IPS DF 4.7 (cell line): ENCODE measurements at regions not wholly inside any gene's neighbourhood (a gene's known extent, or its start where the extent isn't known, plus 50 kb on each side); places are given as distances from the start of the nearest gene placed in this dataset.
"Not testable (repeated sequence)": the region's sequence is repeated elsewhere in the genome, so short reads cannot be mapped to it uniquely, and the experiment has no call there.

Experiments used
- DNase-seq: peaks from one replicate; pipeline ENCODE4 v3.0.0-alpha.2; 2013; ENCODE audit warnings: low spot score; ENCODE audit errors: extremely low read depth

DNA sequence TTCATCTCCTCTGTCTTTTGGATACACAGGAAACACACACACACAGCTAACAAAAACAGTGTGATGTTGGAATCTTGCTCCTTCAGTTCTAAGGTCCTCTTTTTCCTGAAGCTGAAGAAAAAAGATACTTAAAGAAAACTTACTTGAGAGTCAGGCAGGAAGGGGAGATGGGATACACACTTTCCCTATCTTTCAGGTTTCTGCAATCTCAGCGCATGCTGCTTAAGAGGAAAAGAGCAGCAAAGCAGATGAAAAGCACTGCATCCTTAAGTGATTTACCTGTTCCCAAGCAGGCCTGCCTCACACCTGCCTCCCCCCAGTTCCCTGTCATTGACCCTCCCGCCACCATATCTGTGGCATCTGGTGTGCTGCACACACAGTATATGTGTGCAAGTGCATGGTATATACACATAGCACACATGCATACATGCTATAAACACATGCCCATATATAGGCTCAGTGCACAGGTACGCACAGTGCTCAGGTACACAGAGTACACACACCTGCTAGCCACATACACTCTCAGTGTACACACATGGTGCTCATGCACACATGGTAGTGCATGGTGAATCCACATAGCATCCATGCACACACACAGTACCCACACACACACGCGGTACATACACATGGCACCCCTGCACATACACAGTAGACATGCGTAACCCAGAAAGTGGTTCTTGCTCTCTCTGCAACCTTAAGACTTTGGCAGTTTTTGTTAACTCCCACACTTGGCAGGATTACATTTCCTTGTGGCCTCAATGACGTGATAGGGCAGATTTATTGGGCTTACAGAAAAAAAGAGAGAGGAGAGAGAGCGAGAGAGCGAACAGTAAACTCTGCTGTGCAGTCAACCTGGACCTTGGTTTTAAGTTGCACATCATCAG is 166.9 kb downstream of the TOMM20 start:
- DNase-seq, result no peak

DNA sequence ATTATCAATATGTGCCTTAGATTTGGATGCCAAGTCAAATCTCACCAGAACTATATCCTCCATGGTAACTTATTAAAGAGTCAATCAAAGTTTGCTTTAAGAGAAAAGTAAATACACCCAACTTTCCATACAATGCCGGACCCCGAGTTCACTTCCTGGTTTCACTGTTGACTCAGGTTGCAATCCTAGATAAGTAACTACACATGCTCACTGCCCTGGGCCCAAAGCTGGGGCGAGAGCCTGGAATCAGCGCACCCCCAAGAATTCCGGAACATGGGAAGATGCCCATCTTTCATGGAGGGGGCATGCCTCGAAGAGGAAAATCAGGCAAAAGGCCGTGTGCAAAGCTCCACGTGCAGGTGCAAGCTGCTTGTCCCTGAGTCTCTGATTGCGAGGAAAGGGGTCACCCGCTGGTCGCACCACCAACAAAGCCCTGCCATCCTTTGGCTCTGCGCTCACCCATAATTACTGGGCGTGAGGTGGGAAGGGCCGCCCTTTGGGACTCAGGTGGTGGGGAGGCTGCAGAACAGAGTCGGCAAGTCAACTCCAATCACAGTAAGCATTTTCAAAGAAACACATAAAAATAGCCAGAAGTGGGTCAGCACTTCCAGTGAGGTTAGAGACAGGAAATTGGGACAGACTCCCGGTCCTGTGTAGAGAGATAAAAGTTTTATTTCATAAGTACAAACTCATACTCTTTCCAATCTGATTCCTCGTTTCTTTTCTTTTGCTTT is 167.7 kb downstream of the TOMM20 start:
- DNase-seq, result no peak

DNA sequence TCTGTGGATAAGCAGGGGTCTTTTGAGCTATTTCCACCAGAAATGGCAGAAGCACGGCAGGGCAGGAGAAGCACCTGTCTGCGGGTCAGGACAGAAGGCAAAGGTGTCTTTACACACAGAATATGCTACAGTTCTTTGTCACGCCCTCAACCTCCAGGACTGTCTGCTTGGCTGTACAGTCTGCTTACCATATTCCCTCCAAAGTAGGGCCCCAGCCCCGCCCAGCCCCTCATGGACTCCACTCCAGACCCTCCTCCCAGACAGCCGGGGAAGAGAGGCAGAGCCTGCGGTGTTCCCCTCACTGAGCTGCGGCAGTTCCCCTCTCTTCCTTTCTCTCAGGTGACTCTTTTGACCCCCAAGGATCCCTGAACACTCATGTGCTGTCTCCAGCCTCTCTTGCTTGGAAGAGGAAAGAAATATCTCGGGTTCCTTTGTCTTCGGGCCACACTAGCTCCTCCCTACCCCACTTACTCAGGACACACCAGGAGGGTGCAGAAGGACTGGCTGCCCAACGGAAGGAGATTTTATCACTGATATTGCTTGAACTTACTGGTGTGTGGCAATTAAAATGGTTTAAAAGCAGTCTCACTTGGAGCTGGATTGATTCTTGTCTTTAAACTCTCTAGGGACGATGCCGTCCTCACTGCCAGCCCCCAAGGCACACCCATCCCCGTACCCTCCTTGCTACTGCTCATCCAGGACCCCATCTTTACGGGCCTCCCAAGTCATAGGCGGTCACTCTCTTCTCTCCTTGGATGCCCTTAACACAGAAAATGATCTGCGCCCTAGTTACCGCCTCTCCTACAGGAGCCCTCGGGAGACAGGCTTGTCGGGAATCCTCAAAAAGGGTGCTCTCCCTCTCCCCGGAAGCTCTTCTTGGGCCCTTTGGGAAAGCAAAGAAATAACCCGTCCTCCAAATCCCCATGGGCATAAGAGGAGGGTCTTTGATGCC is 169.7 kb downstream of the TOMM20 start:
- no peak for DNase-seq

DNA sequence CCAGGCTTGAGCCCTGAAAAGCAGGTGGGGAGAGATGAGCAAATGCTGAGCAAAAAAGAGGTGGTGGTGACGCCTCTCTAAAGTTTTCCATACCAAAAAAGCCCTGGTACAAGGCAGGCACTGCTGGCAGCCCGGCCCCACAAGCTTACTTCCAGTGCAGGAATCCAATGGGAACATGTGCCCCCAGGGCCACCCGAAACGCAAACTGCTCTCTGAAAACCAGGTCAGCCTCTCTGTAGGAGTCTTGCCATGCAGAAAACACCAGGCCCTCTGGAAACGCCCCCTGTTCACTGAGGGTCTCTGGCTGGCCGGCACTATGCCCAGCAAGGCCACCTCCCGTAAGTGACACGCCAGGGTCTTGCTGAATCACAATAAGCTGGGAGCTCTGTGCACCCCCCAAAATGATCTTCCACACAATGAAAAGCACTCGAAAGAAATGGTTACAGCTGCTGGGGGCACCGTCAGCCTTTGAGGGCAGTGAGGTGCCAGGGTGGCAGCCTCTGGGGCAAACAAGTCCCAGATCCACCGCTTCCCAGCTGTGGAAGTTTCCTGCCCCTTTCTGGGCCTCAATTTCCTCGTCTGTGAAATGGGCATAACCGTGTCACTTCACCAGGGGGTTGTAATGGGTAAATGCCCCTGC is 170.5 kb downstream of the TOMM20 start:
- DNase-seq, result no peak

DNA sequence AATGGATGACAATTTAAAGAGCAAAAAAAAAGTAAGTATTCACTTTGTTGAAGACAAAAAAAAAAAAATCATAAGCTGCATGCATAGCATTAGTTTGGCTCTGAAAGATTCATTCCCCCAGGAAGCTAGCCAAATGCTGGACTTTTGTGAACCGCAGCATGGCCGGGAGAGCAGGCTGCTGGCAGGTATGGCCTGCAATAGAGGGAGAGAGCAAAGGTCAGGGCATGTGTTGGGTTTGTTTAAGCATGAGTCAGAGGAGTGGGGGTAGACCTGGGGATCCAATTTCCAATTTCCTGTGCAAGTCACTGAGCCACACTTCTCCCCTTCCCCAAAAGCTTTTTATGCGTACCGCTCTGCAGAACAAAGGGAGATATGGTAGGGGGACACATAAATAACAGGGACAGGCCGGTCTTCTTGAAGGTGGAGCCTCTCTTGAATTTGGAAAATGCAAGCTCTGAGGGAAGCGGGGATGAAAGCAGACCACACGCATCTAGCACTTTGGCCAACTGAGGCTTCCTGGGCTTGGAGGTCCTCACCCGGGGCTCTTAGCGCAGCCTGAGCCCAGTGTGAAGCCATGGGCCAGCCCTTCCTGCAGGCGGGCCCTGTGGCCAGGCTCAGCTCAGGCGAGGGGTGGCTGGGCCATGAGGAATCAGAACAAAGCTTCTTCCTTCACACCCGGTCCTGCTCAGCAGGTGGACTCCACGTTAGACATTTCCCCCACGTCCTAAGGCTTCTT is 171.1 kb downstream of the TOMM20 start:
- no peak for DNase-seq

DNA sequence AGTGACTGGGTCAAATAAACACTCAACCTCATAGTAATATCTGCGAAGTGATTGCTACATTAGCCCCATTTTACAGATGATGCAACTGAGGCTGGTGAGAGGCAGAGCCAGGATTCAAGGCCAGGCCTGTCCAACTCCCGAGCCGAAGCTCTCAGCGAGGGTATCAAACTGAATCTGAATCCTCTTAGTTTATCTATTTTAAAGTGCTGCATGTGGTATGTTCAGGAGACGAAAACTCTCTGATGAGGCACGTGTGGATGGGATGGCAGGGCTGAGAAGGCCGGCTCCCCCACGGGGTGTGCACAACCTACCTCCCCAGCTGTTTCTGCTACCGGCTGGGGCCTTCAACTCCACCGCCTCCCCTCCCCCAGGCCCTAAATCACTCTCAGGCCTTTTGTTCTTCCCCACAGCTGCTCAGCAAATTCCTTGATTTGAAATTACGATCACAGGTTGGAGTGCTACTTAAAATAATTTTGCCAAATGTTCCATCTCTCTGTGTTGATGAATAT is 171.8 kb downstream of the TOMM20 start:
- no peak for DNase-seq

DNA sequence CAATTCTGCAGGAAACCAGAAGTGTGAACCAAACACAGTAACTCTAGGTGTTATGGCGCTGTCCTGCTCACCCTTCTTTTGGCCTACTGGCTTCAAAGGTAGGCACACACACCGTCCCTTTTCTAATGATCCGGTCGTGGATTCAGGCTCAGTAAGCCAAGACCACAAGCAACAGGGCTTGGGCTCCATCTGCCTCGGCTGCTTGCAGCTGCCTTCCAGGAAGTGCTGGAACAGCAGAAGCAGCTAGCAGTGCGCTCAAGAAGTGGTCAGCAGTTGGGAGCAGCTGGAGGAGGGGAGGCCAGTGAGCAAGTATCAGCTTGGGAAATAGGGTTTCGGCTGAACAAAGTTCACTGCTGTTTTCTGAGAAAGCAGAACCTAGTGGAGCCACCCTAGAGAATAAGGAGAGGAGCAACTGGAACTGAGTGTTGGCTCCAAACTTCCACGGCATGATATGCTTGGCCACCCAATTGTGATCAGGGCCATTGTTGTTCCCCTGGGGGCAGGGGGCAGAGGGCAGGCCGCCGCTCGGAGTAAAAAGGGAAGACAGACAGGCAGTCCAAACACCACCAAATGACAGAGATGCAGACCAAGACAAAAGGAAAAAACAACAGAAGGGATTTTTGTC is 173.4 kb downstream of the TOMM20 start:
- no peak for DNase-seq

DNA sequence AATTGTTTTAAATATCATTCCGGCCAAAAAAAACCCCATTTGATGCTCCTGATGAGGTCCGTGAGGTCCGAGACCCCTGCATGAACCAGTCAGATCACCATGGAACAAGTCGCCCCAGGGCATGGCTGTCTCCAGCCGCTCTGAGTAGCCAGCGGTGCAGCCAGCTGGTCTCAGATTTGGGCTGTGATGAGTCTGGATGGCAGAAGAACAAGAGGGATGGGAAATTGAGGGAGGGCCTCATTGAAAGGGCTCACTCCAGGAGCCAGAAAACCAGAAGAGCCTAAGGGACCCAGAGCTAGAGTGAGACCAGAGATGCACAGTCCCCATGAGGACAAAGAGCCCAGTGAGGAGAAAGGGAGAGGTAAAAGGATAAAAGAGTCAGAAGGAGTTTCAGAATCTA is 174.0 kb downstream of the TOMM20 start:
- DNase-seq, result no peak

DNA sequence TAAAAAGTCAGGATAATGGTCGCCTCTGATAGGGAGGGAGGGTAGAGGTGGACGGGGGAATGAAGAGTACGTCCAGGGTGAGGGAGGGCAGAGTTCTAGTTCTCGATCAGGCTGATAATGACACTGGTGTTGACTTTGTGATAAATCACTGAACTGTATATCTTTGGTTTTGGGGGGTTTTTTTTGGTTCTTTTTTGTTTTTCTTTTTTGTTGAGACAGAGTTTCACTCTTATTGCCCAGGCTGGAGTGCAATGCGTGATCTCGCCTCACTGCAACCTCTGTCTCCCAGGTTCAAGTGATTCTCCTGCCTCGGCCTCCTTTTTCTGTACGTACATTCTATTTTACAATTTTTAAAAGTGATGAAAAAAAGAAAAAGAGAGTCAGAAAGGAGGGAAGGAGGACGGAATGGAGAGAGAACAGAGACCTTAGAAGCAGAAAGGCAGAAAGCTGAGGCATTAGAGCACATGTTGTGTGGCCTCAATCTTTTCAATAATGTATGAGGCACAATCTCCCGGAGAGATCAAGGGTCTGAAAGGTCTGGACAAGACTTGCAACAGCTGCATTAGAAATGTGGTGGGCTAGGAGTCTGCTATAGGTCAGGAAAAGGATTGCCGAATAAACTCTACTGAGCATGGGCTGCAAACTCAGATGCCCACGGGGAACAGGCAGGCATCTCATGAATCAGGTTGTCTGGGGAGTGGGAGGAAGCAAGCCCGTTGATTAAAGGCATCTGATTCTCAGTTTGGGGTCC is 174.8 kb downstream of the TOMM20 start:
- no peak for DNase-seq

DNA sequence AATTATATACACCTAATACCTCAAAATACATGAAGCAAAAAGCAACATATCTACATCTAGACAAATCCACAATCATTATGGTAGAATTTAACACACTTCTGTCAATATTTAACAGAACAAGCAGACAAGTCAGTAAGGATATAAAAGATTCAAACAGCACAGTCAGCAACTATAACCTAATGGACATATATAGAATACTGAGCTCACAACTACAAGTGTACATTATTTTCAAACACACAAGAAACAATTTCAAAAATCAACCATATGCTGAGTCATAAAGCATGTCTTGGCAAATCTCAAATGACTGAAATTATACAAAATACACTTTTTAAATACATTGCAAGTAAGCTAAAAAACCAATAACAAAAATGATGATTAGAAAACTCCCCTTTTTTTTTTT is 178.0 kb downstream of the TOMM20 start:
- no peak for DNase-seq

DNA sequence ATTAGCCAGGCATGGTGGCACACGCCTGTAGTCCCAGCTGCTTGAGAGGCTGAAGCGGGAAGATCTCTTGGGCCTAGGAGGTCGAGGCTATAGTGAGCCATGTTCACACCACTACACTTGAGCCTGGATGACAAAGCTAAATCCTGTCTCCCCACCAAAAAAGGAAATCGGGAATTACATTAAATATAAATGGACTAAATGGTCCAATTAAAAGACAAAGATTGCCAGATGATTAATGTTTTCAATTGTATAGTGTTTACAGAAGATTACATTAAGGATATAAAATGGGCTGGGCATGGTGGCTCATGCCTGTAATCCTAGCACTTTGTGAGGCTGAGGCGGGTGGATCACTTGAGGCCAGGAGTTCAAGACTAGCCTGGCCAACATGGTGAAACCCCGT is 179.1 kb downstream of the TOMM20 start:
- DNase-seq, result not testable (repeated sequence)

DNA sequence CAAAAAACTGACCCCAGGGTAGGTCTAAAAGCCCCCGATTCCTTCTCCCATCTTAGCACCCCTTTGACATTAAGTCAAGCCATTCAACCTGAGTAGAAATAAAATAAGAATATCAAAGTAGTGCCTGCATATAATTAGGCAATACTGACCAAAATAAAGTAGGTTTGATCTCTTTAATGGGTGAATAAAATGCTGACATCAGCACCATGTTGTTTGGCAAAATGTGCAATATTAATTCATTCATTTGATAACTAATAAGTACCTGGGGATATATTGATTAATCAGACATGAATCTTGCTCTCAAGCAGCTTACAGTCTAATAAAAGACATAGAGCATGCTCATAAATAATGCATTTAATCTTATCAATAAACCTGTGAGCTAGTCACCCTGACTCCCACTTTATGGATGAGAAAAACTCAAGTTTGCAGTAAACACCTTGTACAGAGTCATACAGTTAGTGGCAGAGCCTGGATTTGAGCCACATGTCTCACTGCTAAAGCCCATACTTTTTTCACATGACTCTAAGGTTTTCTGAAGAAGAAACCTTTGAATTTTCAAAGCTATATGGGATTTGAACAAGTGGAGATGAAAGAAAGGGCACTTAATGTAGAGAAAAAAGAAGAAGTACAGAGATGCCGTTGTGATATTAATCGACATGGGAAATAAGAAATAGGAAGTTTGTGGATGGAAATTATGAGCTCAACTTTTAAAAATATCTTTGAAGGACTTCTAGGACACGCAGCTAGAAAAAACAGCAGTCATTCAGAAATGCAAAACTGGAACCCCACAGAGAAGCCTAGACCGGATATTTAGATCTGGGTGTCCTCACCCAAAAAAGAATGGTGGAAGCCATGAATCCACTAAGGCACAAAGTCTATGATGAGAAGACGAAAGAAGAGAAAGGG is 183.9 kb downstream of the TOMM20 start:
- DNase-seq, result no peak

DNA sequence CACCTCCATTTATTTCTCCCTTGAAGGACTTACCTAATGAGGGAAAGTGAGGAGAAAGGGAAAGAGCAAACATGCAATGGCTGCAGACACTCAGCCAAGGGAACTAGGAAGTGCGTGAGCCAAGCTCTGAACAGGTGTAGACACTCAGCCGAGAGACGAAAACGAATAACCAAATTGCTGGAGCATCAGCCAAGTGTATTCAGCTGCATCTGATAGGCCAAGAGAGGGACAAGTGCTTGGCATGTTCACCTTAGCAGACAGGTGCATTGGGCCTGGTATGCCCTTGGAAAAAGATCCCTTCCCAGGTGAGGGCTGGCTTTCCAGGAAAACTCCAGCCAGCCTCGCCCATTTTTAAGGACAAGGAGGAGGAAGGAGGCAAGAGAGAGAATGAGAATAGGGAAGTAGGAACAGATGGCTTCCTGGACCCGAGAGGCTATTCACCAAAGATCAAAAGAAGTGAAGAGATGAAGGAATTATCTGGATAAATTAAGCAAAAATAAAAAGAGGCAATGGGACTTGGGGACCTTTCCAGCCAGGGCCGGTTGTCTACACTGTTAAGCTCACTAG is 184.7 kb downstream of the TOMM20 start:
- DNase-seq, result no peak

DNA sequence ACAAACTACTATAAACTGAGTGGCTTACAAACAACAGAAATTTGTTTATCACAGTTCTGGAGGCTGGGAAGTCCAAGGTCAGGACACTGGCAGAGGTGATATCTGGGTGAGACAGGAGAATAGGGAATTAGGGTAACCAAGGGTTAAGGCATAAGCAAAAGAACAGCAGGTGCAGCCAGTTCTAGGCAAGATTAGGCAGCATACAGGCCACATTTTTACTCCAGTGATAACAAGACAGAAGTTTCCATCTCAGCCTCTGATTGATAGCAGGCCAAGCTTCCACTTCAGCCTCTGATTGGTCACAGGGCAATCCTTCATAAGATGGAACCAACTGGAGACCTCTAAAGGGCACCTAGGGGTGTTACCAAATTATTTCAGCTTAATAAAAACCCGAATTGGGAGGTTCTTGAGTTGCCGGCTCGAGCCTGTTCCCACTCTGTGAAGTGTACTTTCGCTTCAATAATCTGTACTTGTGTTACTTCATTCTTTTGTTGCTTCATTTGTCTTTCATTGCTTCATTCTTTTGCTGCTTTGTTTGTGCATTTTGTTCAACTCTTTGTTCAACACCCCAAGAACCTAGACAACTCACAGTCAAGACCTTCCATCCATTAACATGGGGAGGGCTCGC is 185.6 kb downstream of the TOMM20 start:
- DNase-seq, result no peak

DNA sequence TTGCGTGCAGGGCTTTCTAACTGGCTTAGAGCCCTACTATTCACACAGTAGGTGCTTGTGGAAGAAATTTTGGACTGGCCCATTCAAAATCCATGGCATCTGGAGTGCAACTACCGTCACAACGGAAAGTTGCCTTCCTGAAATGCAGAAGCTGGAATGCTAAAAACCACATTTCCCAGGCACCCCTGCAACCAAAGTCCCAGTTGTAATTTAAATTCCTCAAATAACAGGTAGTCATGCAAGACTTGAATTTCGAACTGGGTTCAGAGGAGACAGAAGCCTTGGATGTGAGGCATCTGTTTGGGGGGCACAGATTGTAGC is 186.7 kb downstream of the TOMM20 start:
- no peak for DNase-seq

DNA sequence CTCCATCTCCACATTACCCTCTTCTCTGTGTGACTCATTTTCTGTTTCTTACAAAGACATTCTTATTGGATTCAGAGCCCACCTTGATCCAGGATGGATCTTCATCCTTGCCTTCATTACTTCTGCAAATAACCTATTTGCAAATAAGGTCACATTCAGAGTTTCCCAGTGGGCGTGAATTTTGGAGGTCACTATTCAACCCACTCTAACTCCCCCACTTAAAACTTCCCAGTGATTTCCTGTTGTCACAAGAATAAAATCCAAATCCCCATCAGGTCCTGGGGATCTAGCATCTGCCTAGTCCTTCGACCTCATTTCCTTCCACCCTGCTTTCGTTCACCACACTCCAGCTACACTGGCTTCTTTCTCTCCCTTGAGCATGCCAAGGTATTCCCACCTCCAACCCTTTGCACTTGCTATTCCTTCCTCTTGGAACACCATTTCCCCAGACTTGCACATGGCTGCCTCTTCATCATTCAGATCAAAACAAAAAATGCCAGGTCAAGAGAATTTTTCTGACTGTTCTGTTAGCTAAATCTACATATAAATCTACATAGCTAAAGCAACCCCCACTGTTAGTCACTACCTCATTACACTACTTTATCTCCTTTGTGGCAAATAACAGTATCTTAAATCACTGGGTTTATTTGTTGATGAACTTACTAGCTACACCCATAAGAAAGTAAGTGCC is 187.2 kb downstream of the TOMM20 start:
- DNase-seq, result no peak

DNA sequence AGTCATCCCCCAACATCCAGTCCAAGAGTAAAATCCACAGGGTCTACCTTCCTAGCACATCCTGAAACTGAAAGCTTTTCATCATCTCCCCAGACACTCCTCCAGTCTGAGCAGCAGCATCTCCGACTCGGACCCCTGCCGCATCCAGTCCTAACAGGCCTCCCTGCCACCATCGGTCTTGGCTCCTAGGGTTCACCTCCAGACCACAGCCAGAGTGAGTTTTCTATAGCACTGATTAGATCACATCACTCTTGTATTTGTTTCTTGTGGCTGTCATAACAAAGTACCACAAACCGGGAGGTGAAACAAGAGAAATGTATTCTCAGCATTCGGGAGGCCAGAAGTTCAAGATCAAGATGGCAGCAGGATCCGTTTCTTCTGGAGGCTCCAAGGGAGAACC is 187.8 kb downstream of the TOMM20 start:
- DNase-seq, result no peak
